ENCODE measurements at regions not wholly inside any gene's neighbourhood (a gene's known extent, or its start where the extent isn't known, plus 50 kb on each side); places are given as distances from the start of the nearest gene placed in this dataset.

GRCh38 chr6:23494367-23494766 lies 631.6 kb upstream of the NRSN1 start:
- no peak overlapping the region for H3K27ac ChIP-seq (replicated peaks)
- peaks cover 23% of the 10 kb centered on the region for H3K9me3 ChIP-seq (replicated peaks)
- H3K36me3 ChIP-seq: no peaks in the 10 kb centered on the region
- no peak for DNase-seq
- peaks cover 11% of the 10 kb centered on the region for H3K4me1 ChIP-seq
- TF ChIP-seq, protein P1, sequence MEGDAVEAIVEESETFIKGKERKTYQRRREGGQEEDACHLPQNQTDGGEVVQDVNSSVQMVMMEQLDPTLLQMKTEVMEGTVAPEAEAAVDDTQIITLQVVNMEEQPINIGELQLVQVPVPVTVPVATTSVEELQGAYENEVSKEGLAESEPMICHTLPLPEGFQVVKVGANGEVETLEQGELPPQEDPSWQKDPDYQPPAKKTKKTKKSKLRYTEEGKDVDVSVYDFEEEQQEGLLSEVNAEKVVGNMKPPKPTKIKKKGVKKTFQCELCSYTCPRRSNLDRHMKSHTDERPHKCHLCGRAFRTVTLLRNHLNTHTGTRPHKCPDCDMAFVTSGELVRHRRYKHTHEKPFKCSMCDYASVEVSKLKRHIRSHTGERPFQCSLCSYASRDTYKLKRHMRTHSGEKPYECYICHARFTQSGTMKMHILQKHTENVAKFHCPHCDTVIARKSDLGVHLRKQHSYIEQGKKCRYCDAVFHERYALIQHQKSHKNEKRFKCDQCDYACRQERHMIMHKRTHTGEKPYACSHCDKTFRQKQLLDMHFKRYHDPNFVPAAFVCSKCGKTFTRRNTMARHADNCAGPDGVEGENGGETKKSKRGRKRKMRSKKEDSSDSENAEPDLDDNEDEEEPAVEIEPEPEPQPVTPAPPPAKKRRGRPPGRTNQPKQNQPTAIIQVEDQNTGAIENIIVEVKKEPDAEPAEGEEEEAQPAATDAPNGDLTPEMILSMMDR (IDR thresholded peaks at IDR 0.05; ENCODE audit: borderline replicate concordance): no peak
- no peaks in the 10 kb centered on the region for H3K27me3 ChIP-seq (ENCODE audit: low read depth)
- no peak overlapping the region for H3K4me3 ChIP-seq
- intact Hi-C loops (cut with micrococcal nuclease): no loop called here

DNA sequence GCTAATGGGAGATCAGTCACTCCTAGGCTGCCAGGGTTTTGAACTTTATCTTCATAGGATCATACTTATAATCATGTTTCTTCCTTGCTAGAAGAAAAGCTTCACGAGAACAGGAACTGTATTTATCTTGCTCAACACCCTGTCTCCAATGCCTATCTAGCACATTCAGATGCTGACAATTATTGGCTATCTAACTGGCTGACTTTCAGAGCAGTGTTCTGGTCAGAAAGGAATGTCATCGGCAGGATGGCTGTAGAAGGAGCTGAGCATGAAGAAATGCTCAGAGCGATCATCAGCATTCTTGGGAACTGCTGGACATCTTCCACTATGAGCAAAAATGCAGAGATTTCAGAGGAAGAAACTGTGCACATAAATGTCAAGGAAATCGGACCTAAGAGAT lies 628.0 kb upstream of the NRSN1 start:
- H3K4me3 ChIP-seq: no peak overlapping the region
- H3K27me3 ChIP-seq (ENCODE audit: low read depth): no peaks in the 10 kb centered on the region
- no peaks in the 10 kb centered on the region for H3K36me3 ChIP-seq
- peaks cover 11% of the 10 kb centered on the region for H3K4me1 ChIP-seq
- H3K27ac ChIP-seq (replicated peaks): no peak overlapping the region
- H3K9me3 ChIP-seq (replicated peaks): peaks cover 11% of the 10 kb centered on the region
- intact Hi-C loops (cut with micrococcal nuclease): no loop called here
- no peak for DNase-seq
- TF ChIP-seq, protein P1 (IDR thresholded peaks at IDR 0.05; ENCODE audit: borderline replicate concordance): no peak

DNA sequence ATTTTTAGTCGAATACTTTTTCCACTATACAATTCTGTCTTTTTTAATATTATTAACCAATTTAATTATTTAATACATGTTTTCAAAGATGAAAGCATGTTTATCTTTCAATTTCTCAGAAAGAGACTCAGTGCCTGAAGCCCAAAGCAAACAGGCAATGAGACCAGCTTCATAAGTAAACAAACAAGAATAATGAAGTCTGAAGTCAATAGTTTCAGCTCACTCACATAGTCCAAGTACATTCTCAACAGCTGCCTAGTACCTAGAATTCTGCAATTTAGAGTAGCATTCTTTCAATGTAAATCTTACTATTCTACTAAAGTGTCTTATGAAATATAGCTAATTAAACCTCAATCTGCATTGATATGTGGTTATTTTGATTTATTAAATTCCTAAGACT lies 626.5 kb upstream of the NRSN1 start:
- intact Hi-C loops (cut with micrococcal nuclease): no loop called here
- DNase-seq: no peak
- Histone ChIP-seq H3K27ac (replicated peaks) (no peak overlapping the region), H3K27me3 (ENCODE audit: low read depth) (no peaks in the 10 kb centered on the region), H3K4me3 (no peak overlapping the region), H3K4me1 (peaks cover 11% of the 10 kb centered on the region), H3K9me3 (replicated peaks) (peaks cover 11% of the 10 kb centered on the region), H3K36me3 (no peaks in the 10 kb centered on the region)
- TF ChIP-seq, protein P1 (IDR thresholded peaks at IDR 0.05; ENCODE audit: borderline replicate concordance): no peak

- Histone ChIP-seq H3K27ac (replicated peaks) (no peak overlapping the region), H3K4me1 (peaks cover 5% of the 10 kb centered on the region), H3K4me3 (no peak overlapping the region), H3K36me3 (no peaks in the 10 kb centered on the region), H3K27me3 (ENCODE audit: low read depth) (no peaks in the 10 kb centered on the region), H3K9me3 (replicated peaks) (peaks cover 11% of the 10 kb centered on the region)
- DNase-seq: no peak
- TF ChIP-seq, protein P1 (IDR thresholded peaks at IDR 0.05; ENCODE audit: borderline replicate concordance): no peak
- intact Hi-C loops (cut with micrococcal nuclease): no loop called here
Measured at GRCh38 chr6:23503173-23503572, 622.8 kb upstream of the NRSN1 start.

DNA sequence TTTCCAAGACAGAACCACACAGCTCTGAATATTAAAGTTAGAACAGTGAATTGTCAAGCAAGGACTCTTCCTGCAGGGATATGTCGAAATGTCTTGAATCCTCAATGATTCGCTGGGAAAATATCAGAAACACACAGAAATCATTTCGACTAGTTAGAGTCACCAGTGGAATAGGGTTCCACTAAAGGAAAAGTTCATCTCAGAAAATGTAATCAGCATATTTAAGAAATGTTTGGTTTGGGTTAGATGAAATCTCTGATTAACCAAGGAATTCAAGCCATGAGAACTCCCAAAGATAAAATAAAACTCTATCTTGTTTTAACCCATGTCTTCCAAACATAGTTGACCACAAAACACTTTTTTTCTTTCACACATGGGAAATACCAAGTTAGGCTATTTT lies 621.0 kb upstream of the NRSN1 start:
- Histone ChIP-seq H3K36me3 (no peaks in the 10 kb centered on the region), H3K4me1 (no peaks in the 10 kb centered on the region), H3K9me3 (replicated peaks) (peaks cover 11% of the 10 kb centered on the region), H3K4me3 (no peak overlapping the region), H3K27me3 (ENCODE audit: low read depth) (no peaks in the 10 kb centered on the region), H3K27ac (replicated peaks) (no peak overlapping the region)
- DNase-seq: no peak
- TF ChIP-seq, protein P1 (IDR thresholded peaks at IDR 0.05; ENCODE audit: borderline replicate concordance): no peak
- intact Hi-C loops (cut with micrococcal nuclease): no loop called here

All from left ventricle myocardium inferior (tissue), 1 donor.